HG03439 (cell line): ENCODE measurements at regions not wholly inside any gene's neighbourhood (a gene's known extent, or its start where the extent isn't known, plus 50 kb on each side); places are given as distances from the start of the nearest gene placed in this dataset.
A peak's percentile ranks its signal among the peaks of the same experiment; 100 is the strongest.

Source experiments
- ATAC-seq: cut with Tn5 transposase; IDR thresholded peaks from one replicate; pipeline ENCODE4 v1.9.1; 2021; ENCODE audit warnings: mild to moderate bottlenecking, moderate library complexity; ENCODE audit not compliant: unreplicated experiment

GRCh38 chr1:219477861-219478260 lies 135.0 kb downstream of the ZC3H11B start:
- no peak for ATAC-seq

GRCh38 chr1:219476716-219477115 lies 136.2 kb downstream of the ZC3H11B start:
- peak; percentile 43 for ATAC-seq

GRCh38 chr1:219476116-219476515 lies 136.8 kb downstream of the ZC3H11B start:
- peak; percentile 80 for ATAC-seq

- no peak for ATAC-seq
These were observed 140.3 kb downstream of the ZC3H11B start for GRCh38 chr1:219472596-219472995.

GRCh38 chr1:219467524-219467923 lies 145.4 kb downstream of the ZC3H11B start:
- no peak for ATAC-seq

GRCh38 chr1:219466766-219467165 lies 146.1 kb downstream of the ZC3H11B start:
- ATAC-seq, result no peak

- ATAC-seq, result peak; percentile 67
These were observed 147.5 kb downstream of the ZC3H11B start for GRCh38 chr1:219465212-219466093.

GRCh38 chr1:219463636-219464035 lies 149.3 kb downstream of the ZC3H11B start:
- ATAC-seq, result no peak

- no peak for ATAC-seq
These were observed 150.9 kb downstream of the ZC3H11B start for GRCh38 chr1:219461981-219462400.

- peak; percentile 75 for ATAC-seq
These were observed 151.7 kb downstream of the ZC3H11B start for GRCh38 chr1:219460896-219461815.

- ATAC-seq, result no peak
These were observed 152.6 kb downstream of the ZC3H11B start for GRCh38 chr1:219460081-219460895.

- no peak for ATAC-seq
These were observed 153.4 kb downstream of the ZC3H11B start for GRCh38 chr1:219459351-219460080.

- ATAC-seq, result no peak
These were observed 166.6 kb downstream of the ZC3H11B start for GRCh38 chr1:219446288-219446687.

- no peak for ATAC-seq
These were observed 167.0 kb downstream of the ZC3H11B start for GRCh38 chr1:219445864-219446263.

- ATAC-seq, result no peak
These were observed 168.4 kb downstream of the ZC3H11B start for GRCh38 chr1:219444474-219444873.

- no peak for ATAC-seq
These were observed 169.1 kb downstream of the ZC3H11B start for GRCh38 chr1:219443763-219444162.

GRCh38 chr1:219442611-219443061 lies 170.3 kb downstream of the ZC3H11B start:
- no peak for ATAC-seq

GRCh38 chr1:219441884-219442283 lies 171.0 kb downstream of the ZC3H11B start:
- ATAC-seq, result no peak

- no peak for ATAC-seq
These were observed 173.5 kb downstream of the ZC3H11B start for GRCh38 chr1:219439376-219439775.

- ATAC-seq, result no peak
These were observed 174.5 kb downstream of the ZC3H11B start for GRCh38 chr1:219438386-219438785.
